NCI-H748 (cell line): ENCODE measurements at regions not wholly inside any gene's neighbourhood (a gene's known extent, or its start where the extent isn't known, plus 50 kb on each side); places are given as distances from the start of the nearest gene placed in this dataset.
"Not testable (repeated sequence)": the region's sequence is repeated elsewhere in the genome, so short reads cannot be mapped to it uniquely, and the experiment has no call there.

ENCODE experiments used
- DNase-seq: peaks from one replicate; lab custom pipeline; 2025; ENCODE audit not compliant: unreplicated experiment; lab: John Stamatoyannopoulos, UW

DNA sequence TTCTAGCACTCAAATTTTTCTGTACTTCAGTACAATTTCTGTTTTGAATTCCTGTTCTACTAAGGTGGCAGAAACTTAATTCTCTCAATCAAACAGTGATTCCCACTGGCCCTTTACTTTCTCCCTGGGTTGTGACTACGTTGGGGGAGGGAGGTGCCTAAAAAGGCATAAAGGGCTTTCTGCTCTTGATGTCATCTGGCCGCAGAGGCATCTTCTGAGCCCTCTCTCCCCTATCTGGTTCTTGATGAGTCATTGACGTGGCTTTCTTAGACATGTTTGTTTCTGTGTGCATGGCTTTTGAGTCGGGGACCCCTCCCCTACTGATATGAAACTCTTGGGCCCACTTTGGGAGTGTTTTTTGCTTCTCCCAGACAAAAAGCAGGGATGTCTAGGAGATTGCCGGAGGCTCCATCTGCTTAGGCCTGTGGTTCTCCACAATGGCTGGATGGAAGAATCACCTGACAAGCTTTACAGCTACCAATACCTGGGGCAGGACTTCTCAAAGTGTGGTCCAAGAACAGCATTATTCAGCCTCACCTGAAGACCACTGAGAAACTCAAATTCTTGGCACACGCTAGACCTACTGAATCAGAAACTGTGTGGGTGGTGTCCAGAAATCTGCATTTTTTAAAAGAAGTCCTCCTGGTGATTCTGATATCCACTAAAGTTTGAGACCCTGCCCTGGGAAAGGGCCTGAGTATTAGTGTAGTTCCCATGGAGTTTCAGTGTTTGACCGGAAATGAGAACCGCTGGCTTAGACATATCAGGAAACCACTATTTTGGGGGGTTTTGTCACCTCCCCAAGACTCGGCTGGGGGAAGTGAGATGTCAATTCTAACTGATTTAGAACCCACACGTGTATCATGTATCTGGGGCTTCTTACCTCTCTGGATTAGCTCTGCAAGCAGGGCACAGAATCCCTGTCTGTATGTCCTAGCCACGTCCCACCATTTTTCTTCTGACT, 395.7 kb upstream of the PDE3A start:
- DNase-seq: no peak

GRCh38 chr12:19978193-19978592, 390.1 kb upstream of the PDE3A start:
- DNase-seq: no peak

- no peak for DNase-seq
Measured at GRCh38 chr12:19979584-19979983, 388.8 kb upstream of the PDE3A start.

- DNase-seq: peak; percentile 1
Measured at GRCh38 chr12:19981944-19982343, 386.4 kb upstream of the PDE3A start.

GRCh38 chr12:19988001-19988400, 380.3 kb upstream of the PDE3A start:
- DNase-seq: no peak

DNA sequence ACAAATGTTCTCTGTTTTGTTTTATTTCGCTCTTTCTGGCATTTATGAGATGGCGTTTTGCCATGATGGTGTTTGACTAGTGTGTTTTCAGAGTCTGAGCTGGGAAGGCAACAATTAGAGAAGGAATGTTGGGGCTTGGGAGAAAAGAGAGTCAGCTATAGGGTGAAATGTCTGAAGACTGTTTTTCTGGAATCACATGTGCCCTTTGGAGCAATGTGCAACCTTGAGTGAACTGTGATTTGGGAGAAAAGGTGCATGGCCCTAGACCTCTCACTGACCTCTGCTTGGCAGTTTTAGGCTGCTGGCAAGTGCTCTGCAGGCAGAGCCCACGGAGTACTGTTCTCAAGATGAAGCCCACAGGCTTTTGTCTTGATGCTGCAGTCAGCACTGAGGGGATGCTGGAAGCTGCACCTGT, 379.9 kb upstream of the PDE3A start:
- peak; percentile 5 for DNase-seq

GRCh38 chr12:19988948-19989347, 379.4 kb upstream of the PDE3A start:
- DNase-seq: no peak

DNA sequence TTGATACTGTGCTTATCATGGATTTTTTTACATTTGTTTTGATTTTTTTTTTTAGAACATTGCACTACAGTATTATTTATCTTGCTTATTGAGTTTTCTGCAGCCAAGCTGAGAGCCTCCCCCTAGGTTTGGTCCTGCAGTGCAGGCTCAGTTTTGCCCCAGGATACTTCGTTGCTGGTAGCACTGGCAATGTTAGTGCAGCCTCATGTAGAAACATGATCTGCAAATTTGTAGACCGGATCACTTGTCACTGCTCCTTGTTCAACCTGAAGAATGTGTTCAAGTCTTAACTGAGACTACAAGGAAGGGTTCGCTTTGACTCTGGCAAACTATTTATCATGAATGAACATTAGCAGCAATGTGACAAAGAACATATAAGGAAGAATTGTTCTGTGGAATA, 377.2 kb upstream of the PDE3A start:
- no peak for DNase-seq

GRCh38 chr12:19992311-19992710, 376.0 kb upstream of the PDE3A start:
- no peak for DNase-seq

- no peak for DNase-seq
Measured at GRCh38 chr12:19994968-19995367, 373.4 kb upstream of the PDE3A start.

GRCh38 chr12:19997656-19998400, 370.5 kb upstream of the PDE3A start:
- no peak for DNase-seq

GRCh38 chr12:19998411-19998810, 369.9 kb upstream of the PDE3A start:
- peak; percentile 21 for DNase-seq

DNA sequence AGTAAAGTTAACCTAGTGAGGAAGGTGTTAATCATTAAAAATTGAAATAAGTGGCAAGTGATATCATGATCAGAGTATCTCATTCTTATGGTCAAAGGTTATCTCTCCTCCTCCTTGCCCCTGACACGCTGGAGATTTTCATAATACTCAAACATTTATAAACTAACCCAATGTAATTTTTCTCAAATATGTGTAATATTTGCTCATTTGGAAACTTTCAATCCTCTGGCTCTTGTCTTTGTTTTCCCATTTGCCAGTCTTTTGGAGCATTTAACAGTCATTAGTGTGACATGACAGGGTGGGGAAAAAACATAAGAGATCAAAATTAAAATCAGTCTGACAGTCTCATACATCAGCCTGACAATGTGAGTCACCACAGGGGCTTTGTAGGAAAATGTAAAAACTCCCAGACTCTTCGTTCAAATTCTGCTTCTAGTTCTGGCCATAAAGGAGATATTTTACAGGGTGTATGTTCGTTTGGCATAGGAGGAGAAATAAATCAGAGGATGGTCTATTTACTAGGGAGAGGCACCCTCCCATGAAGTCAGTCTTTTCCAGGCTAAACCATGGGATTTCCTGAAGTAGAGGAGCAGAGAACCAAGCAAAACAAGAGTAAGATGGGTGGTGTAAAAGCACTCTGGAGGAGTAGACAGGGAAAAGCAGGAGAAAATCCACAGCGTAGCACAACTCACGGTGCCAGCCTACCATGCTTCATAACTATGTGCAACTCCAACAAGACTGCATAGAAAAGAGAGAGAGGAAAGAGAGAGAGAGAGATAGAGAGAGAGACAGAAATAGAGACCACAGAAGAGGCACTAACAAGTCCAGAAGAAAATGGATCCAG, 369.2 kb upstream of the PDE3A start:
- no peak for DNase-seq

DNA sequence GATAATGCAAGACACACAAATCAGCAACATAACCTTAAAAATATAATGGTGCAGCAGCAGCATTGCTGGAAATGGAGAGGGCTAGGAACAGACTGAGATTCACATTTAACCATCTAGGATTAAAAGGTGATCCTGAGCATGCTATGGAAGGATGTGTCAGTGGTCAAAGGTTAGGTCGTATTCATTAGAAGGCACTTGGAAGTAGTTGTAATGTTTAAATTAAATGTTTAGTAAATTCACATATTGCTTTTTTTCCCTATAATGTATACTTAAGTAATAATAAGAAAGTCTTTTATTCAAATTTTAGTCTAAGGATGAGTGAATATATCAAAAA, 368.6 kb upstream of the PDE3A start:
- no peak for DNase-seq

DNA sequence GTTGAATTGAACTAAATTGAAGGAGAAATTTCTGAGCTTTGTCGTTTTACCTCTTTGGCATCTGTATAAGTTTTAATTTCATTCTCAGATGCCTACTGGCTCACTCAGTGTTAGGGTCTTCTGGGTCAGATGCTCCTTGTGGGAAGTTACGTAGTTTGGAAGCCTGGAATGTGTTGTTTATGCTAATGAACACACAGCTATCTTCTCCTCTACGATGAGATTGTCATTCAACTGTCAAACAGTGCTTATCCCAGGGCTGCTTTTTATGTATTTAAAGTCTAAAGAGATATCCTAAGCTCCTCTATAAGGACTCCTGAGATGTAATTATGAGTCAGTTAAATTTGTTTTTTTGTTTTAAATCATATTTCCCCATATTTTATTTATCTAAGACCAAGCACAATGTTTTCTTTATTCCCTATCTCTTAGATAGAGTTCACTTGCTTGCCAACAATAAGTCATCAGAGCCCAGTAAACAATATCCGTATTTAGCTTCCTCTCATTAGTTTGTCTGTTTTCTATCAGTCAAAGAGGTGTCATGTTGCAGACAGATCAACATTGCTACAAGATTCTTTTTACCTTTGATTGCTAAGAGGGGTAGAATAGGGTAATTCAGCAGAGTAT, 368.0 kb upstream of the PDE3A start:
- DNase-seq: peak; percentile 64

DNA sequence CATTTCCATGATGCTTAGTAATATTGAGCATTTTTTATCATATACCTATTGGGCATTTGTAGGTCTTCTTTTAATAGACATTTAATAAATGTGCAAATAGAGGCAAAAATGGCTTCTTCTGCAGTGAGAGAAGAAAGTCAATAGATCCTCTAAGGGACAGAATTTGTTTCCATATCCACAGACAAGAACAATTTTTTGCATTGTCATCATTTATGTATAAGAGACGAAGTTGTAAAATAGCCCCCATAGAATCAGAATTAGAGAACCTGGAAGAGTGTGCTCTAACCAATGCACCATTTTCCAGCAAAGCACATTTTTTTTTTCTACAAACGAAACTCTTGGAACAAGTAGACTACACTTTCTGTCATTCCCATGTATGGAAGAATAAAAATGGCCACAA, 365.1 kb upstream of the PDE3A start:
- DNase-seq: no peak

- no peak for DNase-seq
Measured at GRCh38 chr12:20004952-20005351, 363.4 kb upstream of the PDE3A start.

DNA sequence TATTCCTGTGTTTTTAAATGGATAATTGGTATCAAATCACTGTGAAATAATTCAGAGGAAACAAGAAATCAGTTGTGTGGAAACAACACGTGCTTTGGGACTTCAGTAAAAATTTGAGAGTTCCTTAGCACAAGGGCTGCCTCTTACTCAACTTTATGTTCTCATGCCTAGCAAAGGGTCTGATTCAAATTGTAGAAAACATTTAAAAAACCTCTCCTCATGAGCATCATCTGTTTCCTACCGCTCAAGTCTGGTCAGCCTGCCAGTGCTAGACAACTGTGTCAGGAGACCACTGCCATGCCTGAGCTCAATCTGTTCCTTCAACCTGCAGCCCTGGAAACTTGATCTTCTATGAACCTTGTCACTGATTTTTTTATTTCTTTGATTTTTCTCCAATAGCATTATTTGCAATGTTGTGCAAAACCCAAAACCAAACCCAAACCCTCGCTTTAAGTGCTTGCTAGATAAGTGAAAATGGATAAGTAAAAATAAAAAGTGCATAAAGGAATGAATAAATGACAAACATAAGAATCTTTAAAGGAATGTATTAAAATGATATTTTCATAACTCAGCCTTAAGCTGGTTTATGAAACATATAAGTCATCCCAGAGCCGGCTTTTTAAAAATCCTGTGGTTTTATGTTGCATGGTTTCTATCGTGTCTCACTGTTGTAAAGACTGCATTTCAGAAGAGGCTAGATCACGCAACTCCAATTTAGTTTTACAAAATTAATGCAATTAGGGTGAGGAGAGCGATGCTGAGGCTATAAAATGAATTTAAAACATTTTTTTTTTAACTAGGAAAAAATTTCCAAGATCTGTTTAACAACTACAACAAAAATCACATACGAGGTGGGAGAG, 361.2 kb upstream of the PDE3A start:
- DNase-seq: no peak

- not testable (repeated sequence) for DNase-seq
Measured at GRCh38 chr12:20009965-20010364, 358.4 kb upstream of the PDE3A start.

DNA sequence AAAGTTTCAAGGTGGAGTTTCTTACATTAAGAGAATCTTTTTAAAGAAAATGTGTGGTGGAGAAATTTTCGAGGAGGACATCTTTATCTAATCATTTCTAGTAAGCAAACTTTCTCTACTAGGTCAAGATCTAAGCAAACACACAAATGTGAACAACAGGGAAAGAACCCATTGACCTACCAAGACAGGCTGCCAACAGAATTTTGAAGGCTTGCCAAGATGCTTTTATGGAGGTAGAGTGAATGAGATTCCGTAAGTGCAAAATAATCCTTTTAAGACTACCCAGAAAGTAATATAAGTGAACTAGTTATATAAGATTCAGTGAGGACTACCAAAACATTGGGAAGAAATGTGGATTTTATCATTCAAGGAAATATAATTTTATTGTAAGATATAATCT, 357.1 kb upstream of the PDE3A start:
- peak; percentile 12 for DNase-seq
